Left ventricle myocardium inferior (tissue), 1 donor: ENCODE measurements at regions not wholly inside any gene's neighbourhood (a gene's known extent, or its start where the extent isn't known, plus 50 kb on each side); places are given as distances from the start of the nearest gene placed in this dataset.

Source experiments
- DNase-seq: peaks from one replicate; pipeline ENCODE4 v3.0.0-alpha.2; 2020
- H3K27ac ChIP-seq: fragments of 200-600 bp; replicated peaks from 2 replicates; pipeline ENCODE4 v1.8.0; 2021
- H3K27me3 ChIP-seq: fragments of 200-600 bp; 2 replicates; pipeline ENCODE4 v1.8.0; 2021; ENCODE audit warnings: low read depth
- H3K36me3 ChIP-seq: fragments of 200-600 bp; 2 replicates; pipeline ENCODE4 v1.8.0; 2021
- H3K4me1 ChIP-seq: fragments of 200-600 bp; 2 replicates; pipeline ENCODE4 v1.8.0; 2021
- H3K4me3 ChIP-seq: fragments of 200-600 bp; 2 replicates; pipeline ENCODE4 v1.8.0; 2021; ENCODE audit warnings: mild to moderate bottlenecking, moderate library complexity
- H3K9me3 ChIP-seq: fragments of 200-600 bp; replicated peaks from 2 replicates; pipeline ENCODE4 v1.8.0; 2021
- CTCF ChIP-seq: fragments of 200-600 bp; IDR thresholded peaks from 2 replicates; pipeline ENCODE4 v1.8.0; 2021; ENCODE audit warnings: antibody characterized with exemption, mild to moderate bottlenecking, borderline replicate concordance
- intact Hi-C: fragments of 100-400 bp; cut with micrococcal nuclease; formaldehyde crosslinking; loops from one replicate; pipeline ENCODE4 v1.11.0; 2022
- donor health status: DM: no; HTN: yes; CAD: no; lungs with severe emphysema.

- intact Hi-C loops, result no loop called here
- H3K9me3 ChIP-seq, result no peaks in the 10 kb centered on the region
- TF ChIP-seq CTCF, result no peak
- DNase-seq, result no peak
- no peaks in the 10 kb centered on the region for H3K4me1 ChIP-seq
- H3K27ac ChIP-seq, result no peak overlapping the region
- no peaks in the 10 kb centered on the region for H3K36me3 ChIP-seq
- no peak overlapping the region for H3K4me3 ChIP-seq
- H3K27me3 ChIP-seq, result no peaks in the 10 kb centered on the region
Measured at GRCh38 chr20:16970776-16971175, 222.6 kb downstream of the OTOR start.

GRCh38 chr20:16974080-16974854 is 226.1 kb downstream of the OTOR start:
- Histone ChIP-seq H3K27me3 (no peaks in the 10 kb centered on the region), H3K36me3 (no peaks in the 10 kb centered on the region), H3K9me3 (peaks cover 10% of the 10 kb centered on the region), H3K4me1 (no peaks in the 10 kb centered on the region), H3K4me3 (no peak overlapping the region), H3K27ac (no peak overlapping the region)
- no peak for DNase-seq
- intact Hi-C loops, result no loop called here
- TF ChIP-seq CTCF, result no peak

- Histone ChIP-seq H3K4me1 (no peaks in the 10 kb centered on the region), H3K36me3 (no peaks in the 10 kb centered on the region), H3K27ac (no peak overlapping the region), H3K9me3 (peaks cover 10% of the 10 kb centered on the region), H3K4me3 (no peak overlapping the region), H3K27me3 (no peaks in the 10 kb centered on the region)
- DNase-seq, result no peak
- intact Hi-C loops, result no loop called here
- no peak for TF ChIP-seq CTCF
Measured at GRCh38 chr20:16974855-16975162, 226.7 kb downstream of the OTOR start.

- DNase-seq, result no peak
- H3K4me1 ChIP-seq, result no peaks in the 10 kb centered on the region
- no peaks in the 10 kb centered on the region for H3K36me3 ChIP-seq
- no peak for TF ChIP-seq CTCF
- intact Hi-C loops, result no loop called here
- H3K27me3 ChIP-seq, result no peaks in the 10 kb centered on the region
- no peak overlapping the region for H3K4me3 ChIP-seq
- peaks cover 10% of the 10 kb centered on the region for H3K9me3 ChIP-seq
- no peak overlapping the region for H3K27ac ChIP-seq
Measured at GRCh38 chr20:16975682-16976081, 227.5 kb downstream of the OTOR start.

- Histone ChIP-seq H3K4me1 (no peaks in the 10 kb centered on the region), H3K36me3 (no peaks in the 10 kb centered on the region), H3K27ac (no peak overlapping the region), H3K27me3 (no peaks in the 10 kb centered on the region), H3K4me3 (no peak overlapping the region), H3K9me3 (peaks cover 18% of the 10 kb centered on the region)
- no peak for DNase-seq
- intact Hi-C loops, result no loop called here
- TF ChIP-seq CTCF, result no peak
Measured at GRCh38 chr20:16978497-16978896, 230.3 kb downstream of the OTOR start.
